Mucosa of descending colon (tissue), 3 donors: ENCODE measurements at regions not wholly inside any gene's neighbourhood (a gene's known extent, or its start where the extent isn't known, plus 50 kb on each side); places are given as distances from the start of the nearest gene placed in this dataset.
"Not testable (repeated sequence)": the region's sequence is repeated elsewhere in the genome, so short reads cannot be mapped to it uniquely, and the experiment has no call there.

Source experiments
- ATAC-seq: fragments of 200-7000 bp; cut with Tn5 transposase; one replicate; pipeline ENCODE4 v1.9.1; 2020; ENCODE audit warnings: mild to moderate bottlenecking, moderate library complexity
- DNase-seq, 3 donors: peaks; one replicate each; pipeline ENCODE4 v3.0.0-alpha.2; 2020
- H3K36me3 ChIP-seq: fragments of 200-600 bp; one replicate; pipeline ENCODE4 v1.8.0; 2021; ENCODE audit warnings: low read depth, mild to moderate bottlenecking
- H3K4me1 ChIP-seq: fragments of 200-600 bp; one replicate; pipeline ENCODE4 v1.8.0; 2021; ENCODE audit warnings: low read depth, mild to moderate bottlenecking
- H3K4me3 ChIP-seq: fragments of 200-600 bp; one replicate; pipeline ENCODE4 v1.8.0; 2021; ENCODE audit warnings: mild to moderate bottlenecking
- H3K9me3 ChIP-seq: fragments of 200-600 bp; one replicate; pipeline ENCODE4 v1.8.0; 2021; ENCODE audit warnings: mild to moderate bottlenecking
- CTCF ChIP-seq: fragments of 200-600 bp; IDR thresholded peaks from one replicate; pipeline ENCODE4 v1.8.0; 2022; ENCODE audit warnings: antibody characterized with exemption, mild to moderate bottlenecking
- intact Hi-C, 2 donors: fragments of 100-400 bp; cut with DNase I in 1 of 2; cut with micrococcal nuclease in 1 of 2; formaldehyde crosslinking; loops; one replicate each; pipeline versions ENCODE4 v1.11.0 to v1.11.1; 2022; cut with DNase I, micrococcal nuclease
- donor health status: DM: no; HTN: no; CAD: no; lungs with moderate emphysema.
- donor health status: DM: no; HTN: no; CAD: no.
- donor health status: DM: no; HTN: yes; CAD: no.

- DNase-seq (no peak), ATAC-seq (no peak)
- TF ChIP-seq CTCF = no peak
- no peaks in the 10 kb centered on the region for H3K36me3 ChIP-seq
- H3K9me3 ChIP-seq = no peaks in the 10 kb centered on the region
- intact Hi-C loops = no loop called here
- H3K4me3 ChIP-seq = no peak overlapping the region
- H3K4me1 ChIP-seq = no peaks in the 10 kb centered on the region
Observed at GRCh38 chr6:135686784-135687301, 164.7 kb upstream of the PDE7B start.

GRCh38 chr6:135688476-135688875 lies 163.0 kb upstream of the PDE7B start:
- intact Hi-C loops, DNase-seq, H3K4me1 ChIP-seq, H3K36me3 ChIP-seq, ATAC-seq, H3K4me3 ChIP-seq, H3K9me3 ChIP-seq: not testable (repeated sequence)

- H3K9me3 ChIP-seq = no peaks in the 10 kb centered on the region
- H3K36me3 ChIP-seq = no peaks in the 10 kb centered on the region
- no peak overlapping the region for H3K4me3 ChIP-seq
- no peak for DNase-seq
- H3K4me1 ChIP-seq = no peaks in the 10 kb centered on the region
- no peak for TF ChIP-seq CTCF
- intact Hi-C loops = no loop called here
- ATAC-seq = no peak
Observed at GRCh38 chr6:135692426-135692825, 159.1 kb upstream of the PDE7B start.

- Histone ChIP-seq H3K36me3 (no peaks in the 10 kb centered on the region), H3K4me1 (no peaks in the 10 kb centered on the region), H3K4me3 (no peak overlapping the region), H3K9me3 (no peaks in the 10 kb centered on the region)
- DNase-seq = no peak
- intact Hi-C loops = no loop called here
- no peak for ATAC-seq
- no peak for TF ChIP-seq CTCF
Observed at GRCh38 chr6:135693811-135694370, 157.6 kb upstream of the PDE7B start.

DNA sequence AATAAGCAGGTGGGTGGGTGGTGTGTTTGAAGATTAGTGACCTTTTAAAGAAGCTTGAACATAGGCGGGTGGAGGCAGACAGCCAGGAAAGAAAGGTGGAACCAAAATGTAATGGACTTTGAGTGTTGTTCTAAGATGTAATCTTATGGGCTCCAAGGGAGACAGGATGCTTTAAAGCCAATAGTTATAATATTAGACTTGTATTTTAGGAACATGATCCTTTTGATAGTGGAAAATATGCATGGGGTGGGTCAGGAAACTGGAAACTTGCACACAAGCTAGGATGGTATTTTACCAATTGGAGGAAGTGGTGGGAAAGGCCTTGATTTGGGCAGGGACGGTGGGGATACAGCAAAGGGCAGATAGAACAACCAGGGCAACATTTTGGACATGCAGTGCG lies 151.8 kb upstream of the PDE7B start:
- intact Hi-C loops = no loop called here
- no peak for TF ChIP-seq CTCF
- Histone ChIP-seq H3K9me3 (no peaks in the 10 kb centered on the region), H3K4me1 (no peaks in the 10 kb centered on the region), H3K36me3 (no peaks in the 10 kb centered on the region), H3K4me3 (no peak overlapping the region)
- ATAC-seq = no peak
- no peak for DNase-seq

GRCh38 chr6:135701426-135701825 lies 150.1 kb upstream of the PDE7B start:
- no peak for ATAC-seq
- no peak for TF ChIP-seq CTCF

More at GRCh38 chr6:135701426-135701825, 150.1 kb upstream of the PDE7B start:
- intact Hi-C loops = no loop called here
- Histone ChIP-seq H3K4me1 (no peaks in the 10 kb centered on the region), H3K4me3 (no peak overlapping the region), H3K36me3 (no peaks in the 10 kb centered on the region), H3K9me3 (no peaks in the 10 kb centered on the region)
- DNase-seq = no peak
